GM21515 (cell line): ENCODE measurements at regions not wholly inside any gene's neighbourhood (a gene's known extent, or its start where the extent isn't known, plus 50 kb on each side); places are given as distances from the start of the nearest gene placed in this dataset.

Source experiments
- ATAC-seq: cut with Tn5 transposase; IDR thresholded peaks from one replicate; pipeline ENCODE4 v1.9.1; 2021; ENCODE audit not compliant: unreplicated experiment

DNA sequence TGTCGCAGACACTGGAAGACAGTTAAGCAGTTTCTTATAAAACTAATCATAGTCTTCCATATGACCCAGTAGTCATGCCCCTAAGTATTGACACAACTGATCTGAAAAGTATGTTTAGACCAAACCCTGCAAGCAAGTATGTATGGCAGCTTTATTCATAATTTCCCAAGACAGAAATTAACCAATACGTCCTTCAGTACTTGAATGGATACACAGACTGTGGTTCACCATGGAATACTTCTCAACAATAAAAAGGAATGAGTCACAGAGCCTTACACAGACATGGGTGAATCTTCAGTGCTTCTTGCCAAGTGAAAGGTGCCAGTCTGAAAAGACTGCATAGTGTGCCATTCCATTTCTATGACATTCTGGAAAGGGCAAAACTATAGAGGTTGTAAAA is 50.2 kb upstream of the AKR1E2 start:
- no peak for ATAC-seq

DNA sequence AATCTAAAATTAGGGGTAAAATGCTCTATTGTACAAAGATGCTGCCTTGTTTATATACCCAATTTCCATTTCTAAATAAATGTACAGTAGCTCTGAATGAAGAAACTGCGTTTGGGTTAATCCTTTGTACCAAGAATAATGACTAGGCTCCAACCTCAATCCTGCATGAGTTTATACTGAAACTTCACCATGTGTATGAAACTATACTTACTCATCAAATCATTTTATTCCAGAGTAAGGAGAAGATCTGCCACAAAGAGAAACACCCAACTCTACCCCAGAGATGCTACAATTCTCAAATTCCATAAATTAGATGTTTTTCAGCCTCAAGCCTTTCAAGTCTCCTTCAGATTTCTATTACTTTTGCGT is 53.8 kb upstream of the AKR1E2 start:
- no peak for ATAC-seq

DNA sequence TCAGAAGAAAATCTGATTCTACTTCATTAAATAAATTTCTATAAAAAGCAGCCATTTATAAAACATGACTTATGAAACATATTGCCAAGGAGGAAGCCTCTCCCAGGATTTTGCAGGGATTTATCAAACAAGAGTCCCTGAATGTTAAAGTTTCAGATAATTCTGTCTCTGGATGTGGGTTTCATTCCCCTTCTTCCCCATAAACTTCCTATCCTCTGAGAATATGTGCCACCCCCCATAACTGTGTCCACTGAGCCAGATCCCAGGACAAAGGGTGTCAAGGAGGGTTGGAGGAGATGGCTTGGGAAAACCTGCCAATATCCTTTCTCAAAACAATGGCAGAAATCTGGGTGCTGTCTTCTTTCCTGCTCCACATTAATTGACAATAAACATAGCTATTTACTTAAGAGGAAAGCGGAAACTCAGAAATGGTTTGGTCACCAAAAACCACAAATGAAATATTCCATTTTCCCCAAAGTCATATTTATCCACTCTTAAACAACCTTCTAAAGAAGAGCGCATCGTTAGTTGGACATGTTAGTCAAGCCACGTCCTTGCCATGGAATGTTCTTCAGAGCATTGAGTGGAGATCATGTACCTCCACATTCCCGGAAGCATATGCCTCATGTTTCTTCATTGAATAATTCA is 54.3 kb upstream of the AKR1E2 start:
- no peak for ATAC-seq

DNA sequence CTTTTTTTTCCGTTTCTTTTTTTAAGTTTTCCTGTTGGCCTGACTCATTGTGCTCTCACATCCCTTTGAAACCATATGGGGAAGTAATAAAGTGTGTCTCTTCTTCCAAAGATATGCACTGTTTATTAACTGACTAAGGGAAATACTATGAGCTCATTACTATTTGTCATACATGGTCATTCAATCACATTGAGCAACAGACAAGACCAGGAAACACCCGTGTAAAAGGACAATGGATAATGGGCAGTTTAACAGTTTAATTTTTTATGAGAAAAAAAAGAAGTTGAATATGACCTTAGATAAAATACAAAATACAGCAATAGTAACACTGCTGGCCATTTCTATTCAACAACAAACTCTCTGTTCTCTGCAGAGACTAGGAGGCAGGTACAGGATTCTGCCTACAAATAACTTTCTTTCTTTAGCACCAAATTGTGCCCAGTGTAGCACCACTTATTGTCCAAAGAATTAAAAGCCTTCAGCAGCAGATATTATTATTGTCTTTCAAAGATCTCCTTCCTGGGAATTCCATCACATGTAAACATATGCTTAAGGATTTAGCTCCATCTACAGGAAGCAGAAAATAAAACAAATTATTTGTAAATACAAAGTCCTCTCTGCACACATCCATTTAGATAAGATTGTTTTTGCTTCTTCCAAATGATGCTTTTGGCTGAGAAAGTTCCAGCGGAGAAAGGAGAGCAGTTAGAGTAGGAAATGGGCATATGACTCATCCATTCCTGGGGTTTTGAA is 55.0 kb upstream of the AKR1E2 start:
- no peak for ATAC-seq

DNA sequence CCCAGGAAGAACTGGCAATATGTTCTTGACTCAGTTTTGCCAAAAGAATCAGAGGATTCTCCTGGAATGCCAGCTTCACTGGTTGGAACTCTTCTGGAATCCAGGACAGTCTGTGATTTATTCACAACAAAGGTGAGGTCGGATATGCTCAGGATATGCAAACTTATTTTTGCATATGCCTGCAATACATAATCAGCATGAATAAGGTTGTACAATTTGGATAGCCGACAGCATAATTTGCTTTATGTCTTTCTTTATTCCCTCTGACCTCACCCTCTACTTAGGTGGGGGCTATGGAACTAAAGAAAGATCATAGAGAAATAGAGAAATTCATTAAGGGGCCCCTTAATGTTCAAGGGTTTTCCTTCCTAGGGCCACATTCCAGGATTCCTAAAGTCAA is 57.6 kb upstream of the AKR1E2 start:
- ATAC-seq = no peak

DNA sequence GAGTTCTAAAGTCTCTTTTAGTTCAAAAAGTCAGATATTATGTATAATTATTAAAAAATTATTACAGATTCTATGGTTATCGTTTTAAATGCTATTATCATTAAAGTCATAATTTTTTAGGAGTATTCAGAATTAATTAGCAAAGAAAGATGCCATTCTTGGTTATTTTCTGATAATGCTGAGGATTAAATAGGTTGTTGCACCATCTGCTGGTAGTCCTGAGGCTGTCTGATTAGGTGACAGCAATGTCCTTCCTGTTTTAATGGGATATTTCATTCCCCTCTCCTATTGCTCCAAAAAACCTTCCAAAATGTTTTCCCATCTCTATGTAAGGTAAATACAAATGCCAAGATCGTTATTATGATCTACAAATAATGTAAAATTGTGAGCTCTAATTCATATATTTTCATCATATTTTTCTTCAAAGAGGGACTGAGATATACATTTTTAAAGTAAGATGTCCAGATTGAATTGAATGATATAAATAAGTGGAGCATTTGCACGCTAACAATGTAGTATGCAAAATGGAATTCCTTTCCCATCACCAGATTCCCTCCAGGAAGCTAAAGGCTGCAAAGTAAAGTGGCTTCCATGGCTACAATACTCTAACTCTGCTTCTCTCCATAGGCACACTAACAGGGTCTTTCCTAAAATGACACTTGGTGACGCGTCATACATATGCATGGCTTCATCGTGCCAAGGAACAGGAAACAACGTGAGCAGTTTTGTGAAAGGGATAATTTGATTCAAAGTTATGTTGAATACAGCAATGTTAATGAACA is 58.8 kb upstream of the AKR1E2 start:
- no peak for ATAC-seq

DNA sequence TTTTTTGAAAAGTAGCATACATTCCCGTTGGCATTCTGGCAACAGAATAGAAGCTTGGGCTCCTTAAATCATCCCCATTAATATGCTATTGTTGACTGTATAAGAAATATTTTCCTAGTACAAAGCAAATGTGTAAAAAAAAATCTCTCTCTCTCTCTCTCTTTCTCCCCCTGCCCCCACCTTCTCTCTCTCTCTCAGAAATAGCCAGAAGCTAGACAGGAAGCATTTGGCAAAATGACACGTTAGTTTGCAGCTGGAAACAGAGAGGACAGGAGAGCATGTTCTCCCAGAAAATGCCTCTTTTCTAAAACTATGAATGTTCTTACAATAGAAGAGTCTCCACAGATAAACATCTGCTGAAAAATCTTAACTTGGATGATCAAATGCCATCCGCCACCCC is 59.6 kb upstream of the AKR1E2 start:
- ATAC-seq = no peak

DNA sequence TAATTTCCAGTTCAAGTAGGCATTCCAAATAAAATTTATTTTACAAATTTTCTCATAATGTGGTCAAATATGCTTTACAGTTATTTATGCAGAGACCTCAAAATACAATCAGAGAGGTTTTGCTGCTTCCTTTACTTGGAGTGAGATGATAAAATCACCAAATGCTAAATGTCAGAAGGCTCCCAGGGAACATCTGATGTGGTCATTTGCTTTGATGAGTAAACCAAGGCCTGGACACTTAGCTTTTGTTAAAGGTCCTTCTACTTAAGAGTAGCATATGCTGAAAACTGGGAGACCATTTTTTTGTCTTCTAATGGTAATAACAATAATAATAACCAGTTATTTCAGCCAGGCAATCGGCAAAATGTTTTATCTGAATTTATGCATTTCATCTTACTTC is 60.6 kb upstream of the AKR1E2 start:
- no peak for ATAC-seq

DNA sequence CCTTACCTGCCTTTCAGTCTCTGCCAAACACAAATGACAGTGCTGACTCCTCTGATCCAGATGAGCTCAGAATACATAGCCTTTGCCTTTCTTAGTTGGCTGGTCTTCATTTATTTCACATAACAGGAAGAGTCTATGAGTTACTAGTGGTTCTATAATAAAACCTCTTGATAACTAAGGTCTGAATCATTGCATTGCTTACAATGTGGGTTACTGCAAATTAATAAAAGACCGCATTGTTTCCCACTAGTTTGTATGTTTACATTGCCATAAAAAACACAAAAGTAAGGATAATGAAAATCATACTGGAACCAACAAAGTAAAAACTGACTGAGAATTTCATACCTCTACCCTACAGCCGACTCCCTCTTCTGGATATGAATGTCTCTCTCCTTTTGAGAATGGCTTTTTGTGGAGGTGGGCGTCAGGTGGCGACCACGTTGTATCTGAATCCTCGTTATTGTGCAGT is 62.0 kb upstream of the AKR1E2 start:
- ATAC-seq = no peak

DNA sequence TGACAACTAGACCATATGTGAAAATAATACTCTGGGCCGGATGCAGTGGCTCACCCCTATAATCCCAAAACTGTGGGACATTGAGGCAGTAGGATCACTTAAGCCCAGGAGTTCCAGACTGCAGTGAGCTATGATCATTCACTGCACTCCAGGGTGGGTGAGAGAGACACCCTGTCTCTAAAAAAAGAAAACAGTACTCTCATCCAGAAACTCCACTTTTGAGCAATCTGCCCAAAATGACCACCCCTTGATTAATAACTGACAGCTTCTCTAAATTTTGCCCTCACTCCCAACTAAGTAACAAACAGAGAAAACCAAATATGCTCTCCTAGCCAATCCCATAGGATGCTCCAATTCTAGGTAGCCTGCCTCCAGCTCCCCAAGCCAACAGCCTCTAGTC is 62.5 kb upstream of the AKR1E2 start:
- no peak for ATAC-seq

DNA sequence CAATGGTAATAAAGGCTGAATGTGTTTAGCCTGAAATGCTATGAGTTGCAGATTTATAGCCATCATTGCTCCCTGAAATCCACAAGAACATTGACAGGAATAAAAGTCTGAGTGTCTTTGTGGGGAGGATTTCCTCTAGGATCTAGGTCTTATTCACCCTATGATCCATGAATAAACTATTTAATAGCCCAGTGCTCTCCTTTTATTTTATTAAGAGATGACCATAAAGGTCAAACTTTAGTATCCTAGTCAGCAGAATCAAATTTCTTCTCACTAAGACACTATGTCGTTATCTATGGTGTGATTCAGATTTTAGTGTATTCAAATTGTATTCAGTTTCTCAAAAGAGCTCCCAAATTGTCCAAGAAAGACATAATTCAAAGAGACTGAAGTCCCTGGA is 67.8 kb upstream of the AKR1E2 start:
- ATAC-seq = no peak

DNA sequence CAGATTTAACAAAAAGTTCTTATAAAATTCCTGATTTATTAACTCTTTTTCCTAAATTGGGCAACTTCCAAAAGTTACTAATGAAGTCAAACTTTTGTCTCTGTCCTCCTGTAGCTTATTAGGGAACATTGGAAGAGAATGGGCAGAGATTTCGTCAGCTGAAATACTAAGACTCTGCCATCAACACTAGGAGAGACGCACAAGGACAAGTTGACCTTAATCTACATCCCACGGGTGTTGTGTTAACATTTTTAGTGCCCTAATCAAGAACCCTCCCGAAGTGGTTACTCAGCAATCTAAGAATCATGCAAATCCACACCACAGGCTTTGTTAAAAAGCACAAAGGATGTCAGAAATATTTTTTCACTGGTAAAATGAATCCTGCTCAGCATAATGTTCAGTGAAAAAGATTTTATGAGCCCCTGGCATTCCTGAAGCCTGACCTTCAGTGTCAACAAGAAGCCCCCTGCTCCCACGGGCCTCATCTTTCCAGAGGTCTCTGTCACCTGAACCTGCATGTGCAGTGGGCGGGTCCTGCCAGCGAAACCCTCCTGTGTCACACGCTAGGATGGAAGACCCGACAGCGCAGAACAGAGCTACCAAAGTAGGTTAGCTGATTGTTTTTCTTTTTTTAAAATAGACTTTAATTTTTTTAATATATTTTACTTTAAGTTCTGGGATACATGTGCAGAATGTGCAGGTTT is 70.6 kb upstream of the AKR1E2 start:
- ATAC-seq = no peak

DNA sequence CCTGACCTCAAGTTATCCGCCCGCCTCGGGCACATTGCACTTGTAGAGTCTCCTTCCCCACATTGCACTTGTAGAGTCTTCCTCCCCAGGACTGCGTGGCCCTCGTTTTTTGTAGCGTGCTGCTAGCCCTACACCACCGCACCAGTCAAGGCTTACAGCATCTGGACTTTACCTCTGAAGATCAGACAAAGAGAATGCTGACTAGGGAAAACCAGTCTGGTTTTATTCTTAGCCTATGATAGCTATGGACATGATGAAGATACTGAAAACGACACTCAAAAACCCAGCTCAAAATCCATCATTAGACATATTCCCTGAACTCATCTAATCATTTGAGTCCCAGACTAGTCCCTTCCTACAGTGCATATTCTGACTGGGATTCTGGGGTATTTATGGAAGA is 71.9 kb upstream of the AKR1E2 start:
- ATAC-seq = no peak

DNA sequence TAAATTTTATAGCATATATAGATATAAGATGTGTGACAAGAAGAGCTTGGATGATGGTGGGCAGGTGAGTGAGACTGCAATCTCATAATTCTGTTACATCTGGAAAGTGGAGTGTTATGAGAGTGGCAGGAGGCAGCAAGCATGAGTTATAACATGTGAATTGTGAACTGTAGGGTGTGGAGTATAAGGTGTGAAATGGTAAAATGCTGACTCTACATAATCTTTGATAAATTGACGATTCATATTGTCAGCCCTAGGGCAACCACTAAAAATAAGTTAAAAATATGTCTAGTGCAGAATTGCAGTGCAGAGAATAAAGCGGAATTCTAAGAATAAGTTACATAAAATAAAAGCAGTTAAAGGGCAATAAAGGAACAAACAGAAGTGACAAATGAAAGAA is 74.8 kb upstream of the AKR1E2 start:
- ATAC-seq = no peak

DNA sequence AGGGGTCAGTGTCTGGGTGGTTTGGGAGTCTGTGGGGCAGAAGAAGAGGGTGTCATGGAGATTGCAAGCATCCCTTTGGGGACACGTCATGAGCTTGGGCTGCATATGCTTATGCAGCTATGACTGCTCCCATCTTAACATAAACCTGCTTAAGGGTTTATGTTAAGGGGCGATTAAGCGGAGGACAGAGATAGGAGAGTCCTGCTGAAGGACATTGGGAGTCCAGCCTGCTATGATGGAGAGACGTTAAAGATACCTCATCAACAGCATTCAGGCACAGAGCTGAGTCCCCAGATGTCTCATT is 76.8 kb upstream of the AKR1E2 start:
- ATAC-seq = no peak

DNA sequence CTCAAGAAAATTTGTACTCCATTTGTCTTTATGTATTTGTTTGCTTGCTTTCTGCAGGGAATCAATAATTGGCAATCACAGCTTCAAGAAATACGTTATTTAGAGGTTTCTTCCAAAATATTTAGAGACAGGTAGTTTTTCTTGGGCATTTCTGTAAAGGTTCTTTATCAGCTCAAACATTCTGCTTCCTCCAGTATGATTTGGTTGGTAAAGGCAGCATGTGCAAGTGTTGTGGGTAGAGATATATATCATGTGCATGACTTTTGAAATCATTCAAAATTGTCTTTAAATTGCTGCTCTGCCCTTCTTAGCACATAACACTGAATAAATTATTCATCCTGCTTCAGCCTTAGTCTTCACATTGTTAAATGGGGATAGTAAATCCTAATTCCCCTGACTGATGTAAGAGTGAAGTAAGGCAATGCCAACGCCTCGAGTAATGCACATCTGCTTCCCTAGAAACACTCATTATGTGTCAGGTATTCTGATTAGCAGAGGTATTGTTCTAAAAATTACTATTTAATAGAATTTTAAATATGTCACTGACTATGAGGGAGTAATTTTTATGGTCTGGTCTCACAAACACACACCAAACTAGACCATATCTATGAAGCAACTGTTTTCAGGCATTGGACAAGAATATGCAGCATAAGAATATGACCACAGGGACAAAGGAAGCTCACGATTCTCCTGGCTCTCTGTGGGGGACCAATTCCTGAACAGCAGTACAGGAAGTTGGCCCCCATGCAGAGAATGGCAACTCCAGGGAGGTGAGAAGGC is 77.3 kb upstream of the AKR1E2 start:
- no peak for ATAC-seq

DNA sequence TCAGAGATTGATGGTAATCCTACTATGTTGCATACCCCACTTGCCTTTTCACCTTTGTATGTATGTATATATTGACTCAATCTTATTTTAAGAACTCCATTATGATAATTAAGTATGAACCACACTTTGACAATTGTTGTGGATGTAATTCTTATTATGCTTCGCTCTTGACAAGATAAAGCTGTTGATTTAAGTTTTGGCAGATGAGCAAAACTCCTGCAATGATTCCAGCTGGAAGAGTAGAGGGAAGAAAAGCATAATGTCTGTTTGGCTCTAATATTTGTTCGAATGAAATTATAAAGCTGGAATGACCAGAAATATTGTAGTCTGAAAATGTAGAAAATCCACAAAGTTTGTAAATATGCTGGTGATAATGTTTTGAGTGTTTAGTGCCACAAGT is 83.8 kb upstream of the AKR1E2 start:
- ATAC-seq = no peak

DNA sequence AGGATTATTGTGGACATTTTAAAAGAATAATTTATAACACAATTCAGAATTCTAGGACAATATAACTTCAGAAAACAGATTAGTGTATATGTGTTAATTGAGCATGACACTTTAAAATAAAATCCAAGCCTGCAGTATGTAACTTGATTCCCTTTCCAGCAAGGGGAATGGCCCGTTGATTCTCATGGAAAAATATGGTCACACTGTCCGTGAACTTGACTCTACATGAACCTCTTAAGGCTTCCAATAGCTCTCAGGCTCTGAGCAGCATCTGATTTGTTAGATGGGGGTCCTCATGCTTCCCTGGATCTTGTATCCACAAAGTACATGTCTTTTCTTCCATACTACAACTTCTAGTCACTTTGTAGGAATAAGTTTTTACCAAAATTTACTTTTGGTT is 85.5 kb upstream of the AKR1E2 start:
- no peak for ATAC-seq

DNA sequence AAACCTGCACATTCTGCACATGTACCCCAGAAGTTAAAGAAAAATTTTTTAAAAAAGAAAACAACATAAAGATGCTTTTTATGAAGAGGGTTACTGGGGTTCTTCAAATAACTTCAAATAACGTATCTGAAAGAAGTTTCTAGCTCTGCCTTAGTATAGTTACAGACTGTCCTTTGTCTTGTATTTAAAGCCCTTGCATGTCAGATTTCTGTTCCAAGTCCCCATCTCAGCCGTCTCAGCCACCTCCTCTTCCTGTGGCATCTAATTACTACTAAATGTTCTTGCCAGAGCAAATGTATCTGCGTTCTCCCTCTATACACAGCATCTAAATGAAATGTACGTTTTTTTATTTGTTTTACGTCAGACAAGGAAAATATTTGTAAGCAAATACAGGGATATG is 89.4 kb upstream of the AKR1E2 start:
- no peak for ATAC-seq

DNA sequence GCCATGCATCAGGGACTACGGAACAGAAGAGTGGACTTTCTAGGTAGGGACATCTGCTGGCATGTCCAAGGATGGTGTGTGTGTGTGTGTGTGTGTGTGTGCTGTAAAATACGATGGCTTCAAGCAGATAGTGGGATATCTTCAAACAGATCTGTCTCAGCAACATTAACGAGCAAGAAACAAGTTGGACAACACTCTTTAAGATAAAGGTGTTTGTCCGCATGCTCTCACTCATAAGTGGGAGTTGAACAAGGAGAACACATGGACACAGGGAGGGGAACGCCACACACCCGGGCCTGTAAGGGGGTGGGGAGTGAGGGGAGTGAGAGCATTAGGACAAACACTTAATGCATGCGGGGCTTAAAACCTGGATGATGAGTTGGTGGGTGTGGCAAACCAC is 89.8 kb upstream of the AKR1E2 start:
- no peak for ATAC-seq

DNA sequence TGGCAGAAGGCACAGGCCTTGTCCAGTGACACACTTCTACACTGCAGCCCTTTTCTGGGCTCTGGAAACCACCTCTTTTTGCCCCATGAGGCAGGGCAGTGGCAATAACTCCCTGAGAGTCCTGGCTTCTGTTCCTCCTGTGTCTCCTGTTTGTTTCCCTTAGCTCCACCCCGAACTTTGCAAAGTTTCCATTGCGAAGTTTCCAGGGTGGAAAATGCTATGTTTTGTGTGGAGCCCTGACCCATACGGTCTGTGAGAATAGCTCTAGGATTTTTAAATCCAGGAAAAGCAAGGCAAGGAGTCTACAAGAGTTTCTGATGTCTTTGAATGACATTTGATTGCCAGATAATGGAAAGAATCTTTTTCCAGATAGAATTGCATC is 92.2 kb upstream of the AKR1E2 start:
- no peak for ATAC-seq
